ENCODE measurements at regions not wholly inside any gene's neighbourhood (a gene's known extent, or its start where the extent isn't known, plus 50 kb on each side); places are given as distances from the start of the nearest gene placed in this dataset.

DNA sequence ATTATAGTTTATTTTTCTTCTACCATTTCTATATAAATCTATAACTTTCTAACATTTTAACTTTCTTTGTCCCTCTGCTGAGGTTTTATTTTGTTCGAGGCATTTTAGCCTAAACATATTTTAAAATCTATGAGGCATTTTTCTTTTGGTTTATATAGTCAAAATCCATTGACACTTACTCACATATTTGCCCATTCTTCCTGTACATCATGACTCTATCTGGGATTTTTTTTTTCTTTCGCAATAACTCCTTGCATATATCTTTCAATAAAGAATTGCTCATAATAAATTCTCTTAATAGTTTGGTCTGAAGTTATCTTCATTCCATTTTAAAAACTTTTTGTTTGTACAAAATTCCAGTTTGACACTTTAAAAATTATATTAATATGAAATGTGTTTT, 632.3 kb downstream of the TLE4 start (continued):
- TF ChIP-seq, protein P1, sequence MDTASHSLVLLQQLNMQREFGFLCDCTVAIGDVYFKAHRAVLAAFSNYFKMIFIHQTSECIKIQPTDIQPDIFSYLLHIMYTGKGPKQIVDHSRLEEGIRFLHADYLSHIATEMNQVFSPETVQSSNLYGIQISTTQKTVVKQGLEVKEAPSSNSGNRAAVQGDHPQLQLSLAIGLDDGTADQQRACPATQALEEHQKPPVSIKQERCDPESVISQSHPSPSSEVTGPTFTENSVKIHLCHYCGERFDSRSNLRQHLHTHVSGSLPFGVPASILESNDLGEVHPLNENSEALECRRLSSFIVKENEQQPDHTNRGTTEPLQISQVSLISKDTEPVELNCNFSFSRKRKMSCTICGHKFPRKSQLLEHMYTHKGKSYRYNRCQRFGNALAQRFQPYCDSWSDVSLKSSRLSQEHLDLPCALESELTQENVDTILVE (CRISPR knock-in tag; IDR thresholded peaks at IDR 0.05): no peak
- TF ChIP-seq KDM1A (CRISPR knock-in tag; IDR thresholded peaks at IDR 0.05) (no peak), ZNF746 (CRISPR knock-in tag; IDR thresholded peaks at IDR 0.05) (no peak), ATM (IDR thresholded peaks at IDR 0.05; ENCODE audit: borderline replicate concordance) (no peak), ZFYVE20 (CRISPR knock-in tag; IDR thresholded peaks at IDR 0.05; ENCODE audit: borderline replicate concordance, low read depth) (no peak)
- TF ChIP-seq, protein P2, sequence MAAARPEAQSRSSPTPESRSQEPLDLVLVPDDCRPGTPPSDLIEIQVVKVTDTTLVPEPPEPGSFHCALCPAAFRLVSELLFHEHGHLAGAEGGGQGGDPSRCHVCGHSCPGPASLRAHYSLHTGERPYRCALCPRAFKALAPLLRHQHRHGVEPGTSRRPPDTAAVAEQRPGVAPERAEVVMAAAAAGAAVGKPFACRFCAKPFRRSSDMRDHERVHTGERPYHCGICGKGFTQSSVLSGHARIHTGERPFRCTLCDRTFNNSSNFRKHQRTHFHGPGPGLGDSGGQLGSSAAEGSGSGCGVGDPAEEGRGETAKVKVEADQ (CRISPR knock-in tag; IDR thresholded peaks at IDR 0.05; ENCODE audit: borderline replicate concordance): no peak

DNA sequence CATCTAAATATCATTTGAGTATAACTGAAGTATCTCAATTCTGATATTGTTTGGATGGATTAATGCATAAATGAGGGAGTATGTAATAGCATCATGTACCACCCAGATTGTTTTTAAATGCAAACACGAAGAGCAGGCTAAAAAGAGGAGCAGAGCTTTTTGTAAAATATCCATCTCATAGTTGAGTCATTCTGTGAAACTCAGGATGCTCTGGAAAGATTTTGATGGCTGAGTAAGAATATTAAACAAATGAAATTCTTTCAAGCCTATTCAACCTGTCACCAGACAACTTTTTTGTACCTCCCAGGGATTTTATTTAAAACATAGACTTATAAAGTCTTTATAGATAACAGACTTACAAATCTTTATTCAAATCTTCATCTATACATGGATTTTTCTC, 625.9 kb downstream of the TLE4 start:
- Histone ChIP-seq H3K79me2 (ENCODE audit: insufficient read depth, low read length) (no peaks in the 10 kb centered on the region), H3K36me3 (replicated peaks in 1 of 2; ENCODE audit: control insufficient read depth in 1 of 2, insufficient read depth in 2 of 2, low read length in 2 of 2) (no peaks in the 10 kb centered on the region), H2AFZ (ENCODE audit: low read length) (no peak overlapping the region), H3K9ac (ENCODE audit: insufficient read depth, low read depth, low read length) (no peak overlapping the region), H3K4me3 (replicated peaks in 1 of 3; ENCODE audit: insufficient read depth in 1 of 3, low read depth in 2 of 3, low read length in 3 of 3) (no peak overlapping the region), H3K9me3 (ENCODE audit: low read length) (peaks cover 10% of the 10 kb centered on the region; the same call in 1 of the 2 replicates), H3K27ac (ENCODE audit: extremely low read length, insufficient read depth, low read length) (no peak overlapping the region), H3K4me1 (ENCODE audit: insufficient read depth, low read length) (no peaks in the 10 kb centered on the region), H4K20me1 (ENCODE audit: insufficient read depth, low read length) (no peaks in the 10 kb centered on the region), H3K27me3 (ENCODE audit: control insufficient read depth in 1 of 2, insufficient read depth in 2 of 2, low read length in 2 of 2) (no peaks in the 10 kb centered on the region), H3K4me2 (ENCODE audit: low read depth, low read length) (no peak overlapping the region)
- ChIA-PET CTCF (ENCODE audit: low intra/inter-chr PET ratio, low total read pairs) (no interaction called here), POLR2A (no interaction called here)
- no peak for DNase-seq (ENCODE audit: low spot score)
- WGBS (ENCODE audit: low lambda C conversion rate): 0% methylated on average over 1 of the region's 1 CpG
- in situ Hi-C loops (cut with HindIII; ENCODE audit: extremely low pct_ligation_motif_present, low pct_unique_long_range_greater_than_20kb): no loop called here
- BruUV-seq (replicated peaks): no TSS peak
- no peak for ATAC-seq
- intact Hi-C loops (cut with micrococcal nuclease; ENCODE audit: unreplicated experiment): no loop called here
- no peak for FAIRE-seq
- TF ChIP-seq NONO (IDR thresholded peaks at IDR 0.05): no peak
- no peak for TF ChIP-seq NONO (CRISPR knock-in tag; conservative IDR thresholded peaks at IDR 0.05)
